Activated CD8-positive, alpha-beta memory T cell treated with anti-CD3 and anti-CD28 coated beads, Interleukin-2, amount 50 U/mL, for 4 hours (primary cell): ENCODE measurements at regions not wholly inside any gene's neighbourhood (a gene's known extent, or its start where the extent isn't known, plus 50 kb on each side); places are given as distances from the start of the nearest gene placed in this dataset.

Experiments
- DNase-seq: peaks from one replicate; pipeline ENCODE4 v3.0.0-alpha.2; 2020

- no peak for DNase-seq
These were observed 670.8 kb upstream of the FANCL start for GRCh38 chr2:58911877-58912276.

- no peak for DNase-seq
These were observed 667.5 kb upstream of the FANCL start for GRCh38 chr2:58908501-58909154.

- no peak for DNase-seq
These were observed 666.5 kb upstream of the FANCL start for GRCh38 chr2:58907644-58908043.

GRCh38 chr2:58906081-58906645, 665.0 kb upstream of the FANCL start:
- no peak for DNase-seq

GRCh38 chr2:58904095-58904494, 663.0 kb upstream of the FANCL start:
- no peak for DNase-seq

GRCh38 chr2:58903427-58903826, 662.3 kb upstream of the FANCL start:
- no peak for DNase-seq

- DNase-seq = no peak
These were observed 659.3 kb upstream of the FANCL start for GRCh38 chr2:58900246-58901027.

GRCh38 chr2:58899692-58900091, 658.6 kb upstream of the FANCL start:
- DNase-seq = no peak

GRCh38 chr2:58896638-58897037, 655.5 kb upstream of the FANCL start:
- no peak for DNase-seq

GRCh38 chr2:58895857-58896256, 654.7 kb upstream of the FANCL start:
- no peak for DNase-seq

GRCh38 chr2:58893656-58894351, 652.7 kb upstream of the FANCL start:
- DNase-seq = no peak

GRCh38 chr2:58891828-58892377, 650.8 kb upstream of the FANCL start:
- no peak for DNase-seq

GRCh38 chr2:58890865-58891525, 649.9 kb upstream of the FANCL start:
- no peak for DNase-seq

- no peak for DNase-seq
These were observed 644.9 kb upstream of the FANCL start for GRCh38 chr2:58886009-58886408.

GRCh38 chr2:58879834-58880233, 638.7 kb upstream of the FANCL start:
- no peak for DNase-seq

GRCh38 chr2:58878778-58879177, 637.7 kb upstream of the FANCL start:
- DNase-seq = no peak

- DNase-seq = no peak
These were observed 635.0 kb upstream of the FANCL start for GRCh38 chr2:58876126-58876525.

GRCh38 chr2:58875436-58875835, 634.3 kb upstream of the FANCL start:
- DNase-seq = no peak

- DNase-seq = no peak
These were observed 630.5 kb upstream of the FANCL start for GRCh38 chr2:58871469-58872142.

- DNase-seq = no peak
These were observed 629.6 kb upstream of the FANCL start for GRCh38 chr2:58870704-58871103.

- DNase-seq = no peak
These were observed 625.8 kb upstream of the FANCL start for GRCh38 chr2:58866946-58867345.

GRCh38 chr2:58866527-58866926, 625.4 kb upstream of the FANCL start:
- DNase-seq = no peak
